HCT116 (cell line): ENCODE measurements at regions not wholly inside any gene's neighbourhood (a gene's known extent, or its start where the extent isn't known, plus 50 kb on each side); places are given as distances from the start of the nearest gene placed in this dataset.
"Not testable (repeated sequence)": the region's sequence is repeated elsewhere in the genome, so short reads cannot be mapped to it uniquely, and the experiment has no call there.

Experiments used
- CBX3 ChIP-seq: IDR thresholded peaks from 2 replicates; pipeline ENCODE4 v1.6.1; 2012; ENCODE audit warnings: low read depth
- ELF1 ChIP-seq: IDR thresholded peaks from 2 replicates; pipeline ENCODE4 v1.6.1; 2012; ENCODE audit warnings: low read depth, borderline replicate concordance
- EZH2 ChIP-seq: fragments of 200-600 bp; sonication (generic); IDR thresholded peaks from 2 replicates; pipeline ENCODE4 v1.6.1; 2017; ENCODE audit warnings: antibody characterized with exemption, mixed run types
- EZH2phosphoT487 ChIP-seq: fragments of 200-600 bp; IDR thresholded peaks from 2 replicates; pipeline ENCODE4 v1.6.1; 2018; ENCODE audit warnings: antibody characterized with exemption, borderline replicate concordance
- FOSL1 ChIP-seq: IDR thresholded peaks from 2 replicates; pipeline ENCODE4 v1.6.1; 2012; ENCODE audit warnings: low read depth
- POLR2A ChIP-seq: IDR thresholded peaks from 2 replicates; pipeline ENCODE4 v1.7.0; 2011; ENCODE audit warnings: borderline replicate concordance; ENCODE audit not compliant: insufficient read depth, insufficient read length; ENCODE audit errors: extremely low read depth
- POLR2AphosphoS5 ChIP-seq: IDR thresholded peaks from 2 replicates; pipeline ENCODE4 v1.6.1; 2011; ENCODE audit warnings: mild to moderate bottlenecking, low read depth, low read length, moderate library complexity
- RAD21 ChIP-seq: IDR thresholded peaks from 2 replicates; pipeline ENCODE4 v1.6.1; 2012; ENCODE audit warnings: low read depth, mild to moderate bottlenecking
- SIN3A ChIP-seq: IDR thresholded peaks from 2 replicates; pipeline ENCODE4 v1.6.1; 2012; ENCODE audit warnings: low read depth
- SRF ChIP-seq: IDR thresholded peaks from 2 replicates; pipeline ENCODE4 v1.6.1; 2012; ENCODE audit warnings: low read depth
- ZFX ChIP-seq: fragments of 450-650 bp; IDR thresholded peaks from 2 replicates; pipeline ENCODE4 v1.6.1; 2017
- ZNF274 ChIP-seq: fragments of 200-500 bp; sonication (Bioruptor generic); IDR thresholded peaks from 2 replicates; pipeline ENCODE4 v1.6.1; 2014; ENCODE audit warnings: mild to moderate bottlenecking, low read depth, low read length, inconsistent platforms
- TF ChIP-seq, protein P1 (sequence below): IDR thresholded peaks from 2 replicates; pipeline ENCODE4 v1.6.1; 2012
- TF ChIP-seq, protein P2 (sequence below), 3 experiments: fragments of 200-600 bp in 1 of 3; sonication (generic) in 1 of 3; IDR thresholded peaks in 2 of 3; conservative IDR thresholded peaks in 1 of 3; 2 replicates each; pipeline ENCODE4 v1.5.1; 2012 to 2017; ENCODE audit warnings: low read depth in 2 of 3, low read length in 2 of 3, antibody characterized with exemption in 1 of 3, borderline replicate concordance in 1 of 3, control low read depth in 1 of 3, mild to moderate bottlenecking in 1 of 3, mixed read lengths in 1 of 3, mixed run types in 1 of 3, moderate library complexity in 1 of 3; ENCODE audit not compliant: insufficient read depth in 1 of 3

DNA sequence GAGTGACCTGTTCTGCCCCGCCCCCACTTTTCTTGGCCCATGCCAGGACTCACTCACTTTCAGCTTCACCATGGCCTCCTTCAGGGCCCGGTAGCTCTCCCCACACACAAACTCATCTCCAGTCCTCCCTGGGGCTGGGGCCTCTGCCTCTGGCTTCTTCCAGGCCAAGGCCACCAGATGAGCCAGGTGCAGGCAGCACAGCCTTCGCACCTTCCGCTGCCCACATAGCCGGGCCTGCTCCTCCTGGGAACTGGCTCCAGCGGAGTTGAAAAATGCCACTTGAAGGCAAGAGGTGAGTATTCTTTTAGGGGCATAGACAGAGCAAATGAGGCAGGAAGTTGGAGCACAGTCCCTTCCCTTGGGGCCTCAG, 161.6 kb downstream of the TBC1D2B start:
- TF ChIP-seq, protein P1, sequence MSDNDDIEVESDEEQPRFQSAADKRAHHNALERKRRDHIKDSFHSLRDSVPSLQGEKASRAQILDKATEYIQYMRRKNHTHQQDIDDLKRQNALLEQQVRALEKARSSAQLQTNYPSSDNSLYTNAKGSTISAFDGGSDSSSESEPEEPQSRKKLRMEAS = not testable (repeated sequence)
- not testable (repeated sequence) for TF ChIP-seq FOSL1, POLR2A, POLR2AphosphoS5, EZH2phosphoT487, EZH2, SRF, ZNF274, ZFX, ELF1, RAD21, SIN3A, CBX3
- TF ChIP-seq, protein P2, sequence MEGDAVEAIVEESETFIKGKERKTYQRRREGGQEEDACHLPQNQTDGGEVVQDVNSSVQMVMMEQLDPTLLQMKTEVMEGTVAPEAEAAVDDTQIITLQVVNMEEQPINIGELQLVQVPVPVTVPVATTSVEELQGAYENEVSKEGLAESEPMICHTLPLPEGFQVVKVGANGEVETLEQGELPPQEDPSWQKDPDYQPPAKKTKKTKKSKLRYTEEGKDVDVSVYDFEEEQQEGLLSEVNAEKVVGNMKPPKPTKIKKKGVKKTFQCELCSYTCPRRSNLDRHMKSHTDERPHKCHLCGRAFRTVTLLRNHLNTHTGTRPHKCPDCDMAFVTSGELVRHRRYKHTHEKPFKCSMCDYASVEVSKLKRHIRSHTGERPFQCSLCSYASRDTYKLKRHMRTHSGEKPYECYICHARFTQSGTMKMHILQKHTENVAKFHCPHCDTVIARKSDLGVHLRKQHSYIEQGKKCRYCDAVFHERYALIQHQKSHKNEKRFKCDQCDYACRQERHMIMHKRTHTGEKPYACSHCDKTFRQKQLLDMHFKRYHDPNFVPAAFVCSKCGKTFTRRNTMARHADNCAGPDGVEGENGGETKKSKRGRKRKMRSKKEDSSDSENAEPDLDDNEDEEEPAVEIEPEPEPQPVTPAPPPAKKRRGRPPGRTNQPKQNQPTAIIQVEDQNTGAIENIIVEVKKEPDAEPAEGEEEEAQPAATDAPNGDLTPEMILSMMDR (IDR thresholded peaks at IDR 0.05 in 2 of 3, conservative IDR thresholded peaks at IDR 0.05 in 1 of 3; ENCODE audit: borderline replicate concordance in 1 of 3, insufficient read depth in 1 of 3, low read depth in 2 of 3, low read length in 2 of 3) = not testable (repeated sequence)
